Stomach smooth muscle (tissue), 2 donors: ENCODE measurements at regions not wholly inside any gene's neighbourhood (a gene's known extent, or its start where the extent isn't known, plus 50 kb on each side); places are given as distances from the start of the nearest gene placed in this dataset.
"Not testable (repeated sequence)": the region's sequence is repeated elsewhere in the genome, so short reads cannot be mapped to it uniquely, and the experiment has no call there.

Source experiments
- H3K27ac ChIP-seq: one replicate; pipeline ENCODE4 v1.7.0; 2013; ENCODE audit warnings: mild to moderate bottlenecking, low read length, inconsistent platforms
- H3K27me3 ChIP-seq, 2 donors: one replicate each; pipeline ENCODE4 v1.7.0; 2013; ENCODE audit warnings: low read length in 2 of 2; ENCODE audit not compliant: insufficient read depth in 2 of 2, control insufficient read depth in 1 of 2
- H3K36me3 ChIP-seq, 2 donors: one replicate each; pipeline ENCODE4 v1.7.0; 2013; ENCODE audit warnings: low read length in 2 of 2; ENCODE audit not compliant: control insufficient read depth in 2 of 2, insufficient read depth in 2 of 2
- H3K4me1 ChIP-seq: one replicate; pipeline ENCODE4 v1.7.0; 2013; ENCODE audit warnings: low read length; ENCODE audit not compliant: control insufficient read depth, insufficient read depth
- H3K4me3 ChIP-seq, 2 donors: one replicate each; pipeline ENCODE4 v1.7.0; 2013; ENCODE audit warnings: low read length in 2 of 2
- H3K9ac ChIP-seq, 2 donors: one replicate each; pipeline ENCODE4 v1.7.0; 2013; ENCODE audit warnings: low read length in 2 of 2, mild to moderate bottlenecking in 1 of 2
- H3K9me3 ChIP-seq, 2 donors: one replicate each; pipeline ENCODE4 v1.7.0; 2013; ENCODE audit warnings: low read length in 2 of 2; ENCODE audit not compliant: control insufficient read depth in 2 of 2
- donor health status: healthy.
- donor health status: Pancreatic carcinoma.

- H3K9ac ChIP-seq = no peak overlapping the region
- H3K4me3 ChIP-seq = no peak overlapping the region
- H3K4me1 ChIP-seq = peaks cover 2% of the 10 kb centered on the region
- H3K27me3 ChIP-seq = no peaks in the 10 kb centered on the region
- H3K27ac ChIP-seq = no peak overlapping the region
- H3K9me3 ChIP-seq = no peaks in the 10 kb centered on the region
- H3K36me3 ChIP-seq = no peaks in the 10 kb centered on the region
Observed at GRCh38 chr12:92061061-92061460, 84.6 kb downstream of the BTG1 start.

GRCh38 chr12:92059960-92060359 lies 85.7 kb downstream of the BTG1 start:
- Histone ChIP-seq H3K9me3 (no peaks in the 10 kb centered on the region), H3K9ac (no peak overlapping the region), H3K27ac (no peak overlapping the region)

GRCh38 chr12:92058664-92059063 lies 87.0 kb downstream of the BTG1 start:
- H3K27ac ChIP-seq = no peak overlapping the region
- no peaks in the 10 kb centered on the region for H3K9me3 ChIP-seq
- H3K4me1 ChIP-seq = no peaks in the 10 kb centered on the region
- H3K9ac ChIP-seq = no peak overlapping the region
- no peak overlapping the region for H3K4me3 ChIP-seq
- no peaks in the 10 kb centered on the region for H3K27me3 ChIP-seq
- H3K36me3 ChIP-seq = no peaks in the 10 kb centered on the region

More at GRCh38 chr12:92059960-92060359, 85.7 kb downstream of the BTG1 start:
- Histone ChIP-seq H3K36me3 (no peaks in the 10 kb centered on the region), H3K27me3 (no peaks in the 10 kb centered on the region), H3K4me1 (peaks cover 2% of the 10 kb centered on the region), H3K4me3 (no peak overlapping the region)

DNA sequence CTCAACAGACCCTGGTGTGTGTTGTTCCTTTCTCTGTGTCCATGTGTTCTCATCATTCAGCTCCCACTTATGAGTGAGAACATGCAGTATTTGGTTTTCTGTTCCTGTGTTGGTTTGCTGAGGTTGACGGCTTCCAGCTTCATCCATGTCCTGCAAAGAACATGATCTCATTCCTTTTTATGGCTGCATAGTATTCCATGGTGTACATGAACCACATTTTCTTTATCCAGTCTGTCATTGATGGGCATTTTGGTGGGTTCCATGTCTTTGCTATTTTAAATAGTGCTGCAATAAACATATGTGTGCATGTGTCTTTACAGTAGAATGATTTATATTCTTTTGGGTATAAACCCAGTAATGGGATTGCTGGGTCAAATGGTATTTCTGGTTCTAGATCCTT lies 88.9 kb downstream of the BTG1 start:
- not testable (repeated sequence) for H3K27ac ChIP-seq, H3K9ac ChIP-seq, H3K4me3 ChIP-seq, H3K27me3 ChIP-seq, H3K36me3 ChIP-seq, H3K4me1 ChIP-seq, H3K9me3 ChIP-seq

DNA sequence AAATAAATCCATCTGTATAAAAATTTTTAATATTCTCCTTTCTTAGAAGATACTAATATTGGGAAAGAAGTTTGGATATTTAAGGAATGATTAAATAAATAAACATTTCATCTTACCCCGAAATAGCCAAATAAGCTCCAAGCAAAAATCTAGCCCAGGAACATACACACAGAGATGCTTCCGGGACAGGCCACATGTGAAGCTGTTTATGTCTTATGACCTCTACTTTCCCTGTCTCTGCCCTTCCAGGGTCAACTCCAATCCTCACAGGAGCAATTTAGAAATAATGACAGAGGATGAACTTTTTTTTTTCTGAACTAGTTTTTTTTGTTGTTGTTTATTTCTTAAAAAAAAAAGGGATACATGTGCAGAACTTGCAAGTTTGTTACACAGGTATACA lies 89.4 kb downstream of the BTG1 start:
- H3K4me1 ChIP-seq = no peaks in the 10 kb centered on the region
- H3K9me3 ChIP-seq = no peaks in the 10 kb centered on the region
- no peak overlapping the region for H3K27ac ChIP-seq
- no peaks in the 10 kb centered on the region for H3K36me3 ChIP-seq
- H3K4me3 ChIP-seq = no peak overlapping the region
- no peaks in the 10 kb centered on the region for H3K27me3 ChIP-seq
- H3K9ac ChIP-seq = no peak overlapping the region

GRCh38 chr12:92055877-92056276 lies 89.8 kb downstream of the BTG1 start:
- Histone ChIP-seq H3K4me3 (no peak overlapping the region), H3K36me3 (no peaks in the 10 kb centered on the region), H3K27ac (no peak overlapping the region), H3K27me3 (no peaks in the 10 kb centered on the region), H3K9me3 (no peaks in the 10 kb centered on the region), H3K9ac (no peak overlapping the region), H3K4me1 (no peaks in the 10 kb centered on the region)

DNA sequence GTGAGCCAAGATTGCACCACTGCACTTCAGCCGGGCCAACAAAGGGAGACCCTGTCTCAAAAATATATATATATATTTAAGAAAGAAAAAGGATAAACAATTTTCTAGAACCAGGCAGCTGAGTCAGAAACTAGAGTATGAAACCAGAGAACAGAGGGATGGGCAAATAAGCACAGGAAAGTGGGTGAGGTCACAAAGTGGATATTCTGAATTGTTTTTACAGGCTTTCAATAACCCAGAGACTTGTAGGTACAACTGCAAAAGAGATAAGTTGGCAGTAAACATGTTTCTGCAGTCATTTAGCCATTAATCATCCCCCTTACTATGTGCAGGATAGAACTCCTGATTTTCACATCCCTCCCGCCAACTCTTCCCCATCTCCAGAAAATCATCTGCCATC lies 94.2 kb downstream of the BTG1 start:
- Histone ChIP-seq H3K36me3 (no peaks in the 10 kb centered on the region), H3K4me1 (no peaks in the 10 kb centered on the region), H3K4me3 (no peak overlapping the region), H3K27me3 (no peaks in the 10 kb centered on the region), H3K9me3 (no peaks in the 10 kb centered on the region), H3K27ac (no peak overlapping the region), H3K9ac (no peak overlapping the region)

GRCh38 chr12:92049403-92049802 lies 96.2 kb downstream of the BTG1 start:
- H3K27me3 ChIP-seq = no peaks in the 10 kb centered on the region
- H3K9me3 ChIP-seq = no peaks in the 10 kb centered on the region
- no peaks in the 10 kb centered on the region for H3K36me3 ChIP-seq
- no peak overlapping the region for H3K27ac ChIP-seq
- no peak overlapping the region for H3K4me3 ChIP-seq
- H3K4me1 ChIP-seq = no peaks in the 10 kb centered on the region
- no peak overlapping the region for H3K9ac ChIP-seq

DNA sequence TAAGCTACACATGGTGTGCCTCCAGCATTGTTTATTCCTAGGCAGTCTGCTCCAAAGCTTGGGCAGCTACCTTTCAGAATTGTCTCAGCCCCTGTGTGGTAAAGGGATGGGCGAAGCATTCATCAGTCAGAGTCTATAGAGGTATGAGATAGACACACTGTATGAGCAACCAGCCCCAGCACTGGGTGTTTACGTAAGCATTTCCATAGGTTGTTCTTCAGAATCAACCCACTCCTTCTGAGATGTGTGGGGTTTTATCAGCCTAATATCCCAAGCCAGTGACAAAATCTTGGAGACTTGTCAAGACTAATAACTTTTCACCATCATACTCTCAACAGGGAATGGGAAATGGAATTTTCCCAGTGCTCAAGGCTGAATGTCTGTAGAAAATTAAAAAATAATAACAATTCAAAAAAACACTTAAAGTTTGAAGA lies 98.2 kb downstream of the BTG1 start:
- Histone ChIP-seq H3K36me3 (no peaks in the 10 kb centered on the region), H3K9me3 (no peaks in the 10 kb centered on the region), H3K27me3 (no peaks in the 10 kb centered on the region), H3K9ac (no peak overlapping the region), H3K4me3 (no peak overlapping the region), H3K27ac (no peak overlapping the region), H3K4me1 (no peaks in the 10 kb centered on the region)

DNA sequence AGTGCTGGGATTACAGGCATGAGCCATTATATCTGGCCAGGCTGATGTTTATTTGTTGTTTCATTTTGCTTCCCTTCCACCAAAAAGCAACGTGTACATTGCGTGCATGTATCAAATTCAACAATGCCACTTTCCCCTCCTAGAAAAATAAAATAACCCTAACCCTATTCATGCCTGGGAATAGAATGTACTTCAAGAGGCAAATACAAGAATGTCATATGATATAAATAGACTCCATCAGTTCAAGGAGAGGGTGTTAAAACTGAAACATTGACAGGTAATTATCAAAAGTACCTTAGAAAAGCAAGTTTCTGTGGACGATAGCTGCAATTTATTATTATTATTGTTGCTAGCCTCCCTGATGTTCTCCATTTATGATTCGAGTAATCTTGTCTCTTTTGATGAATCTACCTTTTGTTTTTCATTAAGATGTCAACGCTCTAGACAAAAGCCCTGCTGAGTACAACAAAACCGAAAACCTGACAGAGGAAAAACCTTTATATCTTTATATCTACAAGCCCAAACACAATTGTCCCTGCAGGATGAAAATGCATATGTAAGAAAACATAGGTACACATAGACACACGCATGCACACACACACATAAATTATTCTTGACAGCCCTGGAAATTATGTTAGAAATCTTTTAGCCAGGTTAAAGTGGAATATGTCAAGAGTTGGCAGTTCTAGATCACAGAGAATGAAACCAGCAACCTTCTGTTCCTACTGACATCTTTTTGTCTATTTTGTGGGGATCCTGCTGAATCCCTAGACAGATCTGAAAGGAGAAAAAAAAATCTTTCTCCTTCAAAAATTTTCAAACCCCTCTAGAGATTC lies 98.9 kb downstream of the BTG1 start:
- Histone ChIP-seq H3K9me3 (no peaks in the 10 kb centered on the region), H3K36me3 (no peaks in the 10 kb centered on the region), H3K27ac (no peak overlapping the region), H3K4me1 (no peaks in the 10 kb centered on the region), H3K4me3 (no peak overlapping the region), H3K27me3 (no peaks in the 10 kb centered on the region), H3K9ac (no peak overlapping the region)

DNA sequence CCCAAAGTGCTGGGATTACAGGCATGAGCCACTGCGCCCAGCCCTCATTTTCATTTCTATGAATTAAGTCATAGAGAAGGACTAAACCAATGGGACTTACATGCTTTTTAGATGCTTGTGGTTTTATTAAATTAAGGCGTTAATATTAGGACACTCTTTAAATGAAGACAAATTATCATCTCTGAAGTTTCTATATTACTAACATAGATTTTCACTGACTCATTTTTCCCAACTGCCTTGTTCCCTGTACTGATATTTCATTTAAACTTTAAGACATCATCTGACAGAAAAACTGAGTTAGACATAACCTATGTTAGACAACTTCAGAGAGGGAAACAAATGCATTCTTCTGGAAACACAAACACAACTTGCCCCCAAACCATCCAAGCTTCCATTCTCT lies 99.8 kb downstream of the BTG1 start:
- Histone ChIP-seq H3K36me3 (no peaks in the 10 kb centered on the region), H3K4me1 (no peaks in the 10 kb centered on the region), H3K9ac (no peak overlapping the region), H3K27me3 (no peaks in the 10 kb centered on the region), H3K27ac (no peak overlapping the region), H3K9me3 (no peaks in the 10 kb centered on the region), H3K4me3 (no peak overlapping the region)
